ENCODE measurements at regions not wholly inside any gene's neighbourhood (a gene's known extent, or its start where the extent isn't known, plus 50 kb on each side); places are given as distances from the start of the nearest gene placed in this dataset.

DNA sequence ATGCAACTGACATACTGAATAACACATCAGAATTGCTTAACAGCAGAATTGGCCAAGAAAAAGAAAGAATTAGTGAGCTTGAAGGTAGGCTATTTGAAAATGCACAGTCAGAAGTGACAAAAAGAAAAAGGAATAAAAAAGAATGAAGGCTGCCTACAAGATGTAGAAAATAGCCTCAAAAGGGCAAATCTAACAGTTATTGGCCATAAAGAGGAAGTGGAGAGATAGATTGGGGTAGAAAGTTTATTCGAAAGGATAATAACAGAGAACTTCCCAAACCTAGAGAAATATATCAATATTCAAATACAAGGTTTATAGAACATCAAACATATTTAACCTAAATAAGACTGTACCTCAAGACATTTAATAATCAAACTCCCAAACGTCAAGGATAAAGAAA lies 67.5 kb downstream of the ATP6V1G3 start:
- H3K9me3 ChIP-seq (ENCODE audit: control insufficient read depth, insufficient read depth, low read length): no peaks in the 10 kb centered on the region
- no peak overlapping the region for H3K27ac ChIP-seq (ENCODE audit: low read length)
- DNase-seq (ENCODE audit: low read depth, low spot score): no peak
- WGBS (ENCODE audit: insufficient coverage, insufficient read length): no CpG with 5 or more reads among the region's 2 CpGs
- no peak overlapping the region for H3K4me3 ChIP-seq (ENCODE audit: low read length)
- H3K36me3 ChIP-seq (ENCODE audit: control insufficient read depth, insufficient read depth, low read length): no peaks in the 10 kb centered on the region
- H3K4me1 ChIP-seq (ENCODE audit: control insufficient read depth, insufficient read depth, low read length): no peaks in the 10 kb centered on the region
- H3K27me3 ChIP-seq (ENCODE audit: control insufficient read depth, insufficient read depth, low read length): no peaks in the 10 kb centered on the region

DNA sequence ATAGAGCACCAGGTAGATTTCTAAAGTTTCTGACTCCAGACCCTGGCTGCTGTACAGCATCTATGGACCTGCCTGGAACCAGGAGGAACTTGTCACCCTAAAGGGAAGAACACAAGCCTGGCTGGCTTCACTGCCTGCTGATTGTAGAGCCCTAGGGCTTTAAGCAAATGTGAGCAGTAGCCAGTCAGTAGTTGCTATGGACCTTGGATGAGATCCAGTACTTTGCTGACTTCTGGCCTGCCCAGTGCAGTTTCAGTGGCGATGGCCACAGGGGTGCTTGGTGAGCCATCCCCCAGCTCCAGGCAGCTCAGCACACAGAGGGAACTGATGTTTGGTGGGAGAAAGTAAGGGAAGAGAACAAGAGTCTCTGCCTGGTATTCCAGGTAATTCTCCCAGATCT lies 68.4 kb downstream of the ATP6V1G3 start:
- Histone ChIP-seq H3K27ac (ENCODE audit: low read length) (no peak overlapping the region), H3K36me3 (ENCODE audit: control insufficient read depth, insufficient read depth, low read length) (no peaks in the 10 kb centered on the region), H3K4me3 (ENCODE audit: low read length) (no peak overlapping the region), H3K27me3 (ENCODE audit: control insufficient read depth, insufficient read depth, low read length) (no peaks in the 10 kb centered on the region), H3K4me1 (ENCODE audit: control insufficient read depth, insufficient read depth, low read length) (no peaks in the 10 kb centered on the region), H3K9me3 (ENCODE audit: control insufficient read depth, insufficient read depth, low read length) (no peaks in the 10 kb centered on the region)
- WGBS (ENCODE audit: insufficient coverage, insufficient read length): no CpG with 5 or more reads among the region's 1 CpG
- no peak for DNase-seq (ENCODE audit: low read depth, low spot score)

DNA sequence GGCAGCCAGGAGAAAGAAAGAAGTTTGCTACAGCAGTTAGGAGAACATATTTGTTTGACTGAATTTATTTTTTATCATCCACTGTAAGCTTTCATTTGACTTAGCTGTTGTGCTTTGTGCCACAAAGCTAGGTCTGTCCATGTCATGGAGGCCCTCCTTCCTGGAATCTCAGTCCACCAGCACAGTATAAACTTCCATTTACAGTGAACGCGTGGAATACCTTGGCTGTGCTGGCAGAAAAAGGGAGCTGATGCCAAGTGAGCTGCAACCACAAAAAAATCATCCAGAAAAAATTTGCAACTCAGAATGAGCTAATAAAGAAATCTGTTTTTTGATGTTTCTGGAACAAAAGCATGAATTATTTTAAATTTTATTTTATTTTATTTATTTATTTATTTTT lies 72.6 kb downstream of the ATP6V1G3 start:
- no peak for DNase-seq (ENCODE audit: low read depth, low spot score)
- Histone ChIP-seq H3K27me3 (ENCODE audit: control insufficient read depth, insufficient read depth, low read length) (no peaks in the 10 kb centered on the region), H3K36me3 (ENCODE audit: control insufficient read depth, insufficient read depth, low read length) (no peaks in the 10 kb centered on the region), H3K4me3 (ENCODE audit: low read length) (no peak overlapping the region), H3K4me1 (ENCODE audit: control insufficient read depth, insufficient read depth, low read length) (no peaks in the 10 kb centered on the region), H3K27ac (ENCODE audit: low read length) (no peak overlapping the region), H3K9me3 (ENCODE audit: control insufficient read depth, insufficient read depth, low read length) (no peaks in the 10 kb centered on the region)
- WGBS (ENCODE audit: insufficient coverage, insufficient read length): no CpG with 5 or more reads among the region's 2 CpGs

DNA sequence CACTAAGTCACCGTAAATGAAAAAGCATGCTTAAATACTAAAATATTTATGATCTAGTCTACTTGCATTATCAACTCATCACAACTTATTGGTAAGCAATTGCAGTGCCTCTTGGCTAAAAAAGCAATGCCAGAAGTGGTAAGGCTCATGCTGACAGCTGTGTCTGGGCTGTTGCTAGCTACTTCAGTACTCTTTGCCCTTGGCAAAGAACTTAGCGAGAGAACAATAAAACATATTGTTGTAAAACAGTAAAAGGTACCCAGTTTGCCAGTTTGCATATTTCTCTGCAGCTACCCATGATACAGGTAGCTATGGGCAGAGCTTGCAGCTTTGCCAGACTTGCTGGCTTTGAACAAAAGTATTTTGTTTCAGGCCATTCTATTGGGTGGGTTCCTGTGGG lies 73.1 kb downstream of the ATP6V1G3 start:
- WGBS (ENCODE audit: insufficient coverage, insufficient read length): no CpG with 5 or more reads among the region's 2 CpGs
- H3K4me1 ChIP-seq (ENCODE audit: control insufficient read depth, insufficient read depth, low read length): no peaks in the 10 kb centered on the region
- no peak for DNase-seq (ENCODE audit: low read depth, low spot score)
- no peaks in the 10 kb centered on the region for H3K36me3 ChIP-seq (ENCODE audit: control insufficient read depth, insufficient read depth, low read length)
- no peak overlapping the region for H3K4me3 ChIP-seq (ENCODE audit: low read length)
- no peaks in the 10 kb centered on the region for H3K27me3 ChIP-seq (ENCODE audit: control insufficient read depth, insufficient read depth, low read length)
- no peaks in the 10 kb centered on the region for H3K9me3 ChIP-seq (ENCODE audit: control insufficient read depth, insufficient read depth, low read length)
- no peak overlapping the region for H3K27ac ChIP-seq (ENCODE audit: low read length)

DNA sequence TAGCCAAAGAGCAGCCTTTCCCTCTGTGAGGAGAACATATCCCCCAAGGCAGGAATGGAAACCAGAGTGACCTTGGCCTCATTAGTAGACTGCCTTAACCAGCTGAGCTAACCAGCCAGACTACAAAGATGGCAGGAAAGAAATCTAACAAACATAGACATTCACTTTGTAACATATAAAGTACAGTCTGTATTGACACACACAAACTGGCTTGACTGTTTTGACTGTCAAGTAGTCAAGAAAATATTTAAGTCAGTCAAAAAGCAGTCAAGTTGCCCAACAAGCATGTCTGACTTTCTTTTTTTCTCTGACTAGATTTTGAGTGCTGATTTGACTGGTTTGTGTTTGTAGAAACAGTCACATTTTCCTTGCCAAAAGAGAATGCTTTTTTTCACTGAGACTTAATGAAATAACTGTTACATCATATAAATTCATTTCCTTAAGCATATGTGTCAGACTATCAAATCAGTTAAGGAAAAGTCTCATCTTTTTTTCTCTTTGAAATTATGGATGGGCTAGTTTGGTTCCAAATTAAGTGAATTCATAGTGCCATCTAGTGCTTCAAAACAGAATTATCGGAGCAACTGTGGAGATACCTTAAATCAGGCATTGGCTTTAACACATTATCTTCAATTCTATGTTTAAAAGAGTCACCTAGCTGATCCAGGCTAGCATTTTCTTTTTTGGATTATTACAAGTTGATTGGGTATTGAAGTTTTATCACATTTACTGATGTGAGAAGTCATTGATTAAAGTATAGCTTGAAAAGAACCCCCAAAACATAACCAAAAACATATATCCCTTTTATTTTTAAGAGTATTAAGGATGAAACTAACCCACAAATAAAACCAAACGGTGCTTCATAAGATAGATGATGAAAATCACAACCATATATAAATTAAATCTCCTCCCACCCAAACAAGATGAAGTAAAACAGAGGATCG lies 75.0 kb downstream of the ATP6V1G3 start:
- Histone ChIP-seq H3K27me3 (ENCODE audit: control insufficient read depth, insufficient read depth, low read length) (no peaks in the 10 kb centered on the region), H3K4me1 (ENCODE audit: control insufficient read depth, insufficient read depth, low read length) (no peaks in the 10 kb centered on the region), H3K27ac (ENCODE audit: low read length) (no peak overlapping the region)

DNA sequence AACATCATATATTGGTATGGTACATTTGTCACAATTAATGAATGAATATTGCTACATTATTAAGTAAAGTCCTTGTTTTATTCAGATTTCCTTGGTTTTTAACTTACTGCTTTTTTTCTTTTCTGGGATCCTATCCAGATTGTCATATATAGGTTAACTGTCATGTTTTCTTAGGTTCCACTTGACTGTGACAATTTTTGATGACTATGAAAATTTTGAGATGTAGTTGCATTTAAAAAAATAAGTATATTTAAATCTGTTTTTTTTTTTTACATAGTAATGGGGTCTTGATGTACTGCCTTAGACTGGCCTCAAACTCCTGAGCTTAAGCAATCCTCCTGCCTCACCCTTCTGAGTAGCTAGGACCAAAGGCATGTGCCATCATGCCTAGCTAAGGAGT lies 76.8 kb downstream of the ATP6V1G3 start:
- DNase-seq (ENCODE audit: low read depth, low spot score): no peak
- Histone ChIP-seq H3K36me3 (ENCODE audit: control insufficient read depth, insufficient read depth, low read length) (no peaks in the 10 kb centered on the region), H3K27ac (ENCODE audit: low read length) (no peak overlapping the region), H3K27me3 (ENCODE audit: control insufficient read depth, insufficient read depth, low read length) (no peaks in the 10 kb centered on the region), H3K9me3 (ENCODE audit: control insufficient read depth, insufficient read depth, low read length) (no peaks in the 10 kb centered on the region), H3K4me1 (ENCODE audit: control insufficient read depth, insufficient read depth, low read length) (no peaks in the 10 kb centered on the region), H3K4me3 (ENCODE audit: low read length) (no peak overlapping the region)

More for the DNA sequence above, 75.0 kb downstream of the ATP6V1G3 start:
- DNase-seq (ENCODE audit: low read depth, low spot score): peak; percentile 7
- no peaks in the 10 kb centered on the region for H3K36me3 ChIP-seq (ENCODE audit: control insufficient read depth, insufficient read depth, low read length)
- H3K4me3 ChIP-seq (ENCODE audit: low read length): no peak overlapping the region
- H3K9me3 ChIP-seq (ENCODE audit: control insufficient read depth, insufficient read depth, low read length): no peaks in the 10 kb centered on the region
- WGBS (ENCODE audit: insufficient coverage, insufficient read length): no CpG with 5 or more reads among the region's 3 CpGs

DNA sequence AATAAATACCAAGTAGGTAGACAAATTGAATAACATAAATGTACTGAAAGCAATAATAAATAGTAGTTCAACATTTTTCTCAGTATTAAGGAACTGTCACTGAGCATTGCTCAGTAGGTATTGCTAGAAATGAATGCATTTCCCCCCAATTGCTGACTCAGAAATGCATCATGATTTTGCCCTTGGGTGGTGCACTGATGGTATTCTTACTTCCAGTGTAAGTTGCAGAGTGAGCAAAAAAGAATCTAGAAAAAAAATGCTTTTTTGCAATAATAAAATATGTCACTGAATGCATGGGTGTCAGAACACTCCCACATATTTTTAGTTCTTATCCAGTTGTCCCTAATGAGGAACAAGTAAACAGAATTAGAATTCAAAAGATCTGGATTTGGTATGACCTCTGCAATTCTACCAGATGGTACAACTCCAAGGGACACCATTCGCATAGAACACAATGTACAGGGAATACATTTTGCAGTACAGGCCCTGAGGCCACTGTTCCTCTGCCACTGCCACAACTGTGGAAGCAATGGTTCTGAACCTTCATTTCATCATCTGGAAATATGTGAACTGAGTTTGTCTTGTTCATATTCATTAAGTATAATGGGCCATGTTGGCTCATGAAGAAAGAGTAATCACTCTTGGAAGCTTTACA lies 78.0 kb downstream of the ATP6V1G3 start:
- no peaks in the 10 kb centered on the region for H3K9me3 ChIP-seq (ENCODE audit: control insufficient read depth, insufficient read depth, low read length)
- no peaks in the 10 kb centered on the region for H3K27me3 ChIP-seq (ENCODE audit: control insufficient read depth, insufficient read depth, low read length)
- no peaks in the 10 kb centered on the region for H3K36me3 ChIP-seq (ENCODE audit: control insufficient read depth, insufficient read depth, low read length)
- no peaks in the 10 kb centered on the region for H3K4me1 ChIP-seq (ENCODE audit: control insufficient read depth, insufficient read depth, low read length)
- no peak overlapping the region for H3K27ac ChIP-seq (ENCODE audit: low read length)
- no CpG with 5 or more reads among the region's 1 CpG for WGBS (ENCODE audit: insufficient coverage, insufficient read length)
- no peak overlapping the region for H3K4me3 ChIP-seq (ENCODE audit: low read length)
- DNase-seq (ENCODE audit: low read depth, low spot score): no peak

DNA sequence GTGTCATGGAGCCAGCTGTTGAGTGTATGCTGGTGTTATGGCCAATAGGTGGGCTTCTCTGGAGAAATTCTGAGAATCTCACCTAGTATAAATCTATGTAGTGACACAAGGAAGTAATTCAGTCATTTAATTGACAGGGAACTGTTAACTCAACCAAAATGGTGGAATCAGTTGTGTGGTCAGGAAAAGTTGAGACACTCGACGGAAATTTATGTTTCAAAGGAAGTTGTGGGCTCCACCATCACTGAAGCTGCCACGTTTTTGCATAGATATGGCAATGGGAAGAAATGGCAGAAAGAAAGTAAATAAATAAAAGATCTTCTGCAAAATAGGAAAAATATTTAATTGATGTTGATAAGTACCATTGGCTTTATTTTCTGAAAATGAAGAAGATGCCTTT lies 84.5 kb downstream of the ATP6V1G3 start:
- no CpG with 5 or more reads among the region's 3 CpGs for WGBS (ENCODE audit: insufficient coverage, insufficient read length)
- no peak overlapping the region for H3K27ac ChIP-seq (ENCODE audit: low read length)
- no peaks in the 10 kb centered on the region for H3K36me3 ChIP-seq (ENCODE audit: control insufficient read depth, insufficient read depth, low read length)
- H3K27me3 ChIP-seq (ENCODE audit: control insufficient read depth, insufficient read depth, low read length): no peaks in the 10 kb centered on the region
- no peak overlapping the region for H3K4me3 ChIP-seq (ENCODE audit: low read length)
- no peak for DNase-seq (ENCODE audit: low read depth, low spot score)
- H3K4me1 ChIP-seq (ENCODE audit: control insufficient read depth, insufficient read depth, low read length): no peaks in the 10 kb centered on the region
- H3K9me3 ChIP-seq (ENCODE audit: control insufficient read depth, insufficient read depth, low read length): no peaks in the 10 kb centered on the region

DNA sequence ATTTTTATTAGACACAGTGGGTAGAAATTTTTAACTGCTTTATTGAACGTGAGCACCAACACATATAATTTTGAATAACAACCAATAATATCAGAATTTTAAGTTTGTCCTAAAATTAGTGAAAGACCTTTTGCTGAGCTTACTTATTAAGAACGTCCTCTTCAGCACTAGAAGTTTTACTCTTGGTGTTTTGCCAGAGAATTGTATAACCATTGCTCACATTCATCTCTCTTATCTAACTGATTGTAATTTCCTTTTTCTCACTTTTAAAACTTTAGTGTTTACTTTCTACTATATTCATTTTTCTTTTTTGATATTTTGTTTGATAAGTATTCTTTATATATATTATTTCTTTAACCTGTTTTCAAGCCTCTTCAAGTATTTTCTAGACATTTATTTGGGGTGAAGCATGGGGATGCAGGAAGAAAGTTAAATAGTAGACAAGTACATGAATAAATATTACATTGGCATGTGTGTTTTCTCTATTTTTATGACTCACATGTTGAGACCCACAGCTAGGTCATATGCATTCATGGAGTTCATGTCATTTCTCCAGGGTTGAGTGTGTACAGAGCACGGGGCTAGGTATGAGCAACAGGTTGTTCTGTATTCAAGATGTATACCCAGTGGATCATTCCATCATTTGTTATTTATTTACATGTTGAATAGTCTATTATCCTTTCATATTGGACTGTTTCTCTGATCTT lies 90.6 kb downstream of the ATP6V1G3 start:
- H3K4me1 ChIP-seq (ENCODE audit: control insufficient read depth, insufficient read depth, low read length): no peaks in the 10 kb centered on the region
- H3K9me3 ChIP-seq (ENCODE audit: control insufficient read depth, insufficient read depth, low read length): no peaks in the 10 kb centered on the region
- no peaks in the 10 kb centered on the region for H3K27me3 ChIP-seq (ENCODE audit: control insufficient read depth, insufficient read depth, low read length)
- H3K36me3 ChIP-seq (ENCODE audit: control insufficient read depth, insufficient read depth, low read length): no peaks in the 10 kb centered on the region
- DNase-seq (ENCODE audit: low read depth, low spot score): no peak
- no peak overlapping the region for H3K27ac ChIP-seq (ENCODE audit: low read length)
- no CpG with 5 or more reads among the region's 3 CpGs for WGBS (ENCODE audit: insufficient coverage, insufficient read length)
- H3K4me3 ChIP-seq (ENCODE audit: low read length): no peak overlapping the region

DNA sequence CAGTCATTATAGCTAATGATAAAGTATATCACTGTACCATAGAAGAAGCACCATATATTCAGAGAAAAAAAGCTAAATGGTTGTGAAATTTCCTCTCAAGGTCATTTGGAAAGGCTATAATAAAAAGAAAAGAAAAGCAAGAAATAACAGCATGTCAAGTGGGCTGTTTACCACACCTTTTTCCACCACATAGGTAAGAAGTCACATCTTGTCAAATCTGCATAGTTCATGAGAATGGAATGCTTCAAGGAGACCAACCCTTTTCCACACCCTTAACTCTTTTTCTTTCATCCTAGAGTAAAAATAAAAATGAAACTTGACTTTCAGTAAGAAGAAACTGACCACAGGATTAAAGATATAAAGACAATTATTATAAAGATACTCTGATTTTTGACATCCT lies 91.2 kb downstream of the ATP6V1G3 start:
- H3K4me3 ChIP-seq (ENCODE audit: low read length): no peak overlapping the region
- no peak overlapping the region for H3K27ac ChIP-seq (ENCODE audit: low read length)
- H3K36me3 ChIP-seq (ENCODE audit: control insufficient read depth, insufficient read depth, low read length): no peaks in the 10 kb centered on the region
- H3K9me3 ChIP-seq (ENCODE audit: control insufficient read depth, insufficient read depth, low read length): no peaks in the 10 kb centered on the region
- no peak for DNase-seq (ENCODE audit: low read depth, low spot score)
- no peaks in the 10 kb centered on the region for H3K4me1 ChIP-seq (ENCODE audit: control insufficient read depth, insufficient read depth, low read length)
- H3K27me3 ChIP-seq (ENCODE audit: control insufficient read depth, insufficient read depth, low read length): no peaks in the 10 kb centered on the region
